ENCODE measurements at regions not wholly inside any gene's neighbourhood (a gene's known extent, or its start where the extent isn't known, plus 50 kb on each side); places are given as distances from the start of the nearest gene placed in this dataset.

- no peak overlapping the region for H3K4me3 ChIP-seq (ENCODE audit: low read length)
- no peak for DNase-seq (ENCODE audit: low read depth)
- TF ChIP-seq CTCF (conservative IDR thresholded peaks at IDR 0.05; ENCODE audit: low read depth, low read length) = no peak
These were observed 132.6 kb downstream of the MRPS6 start for GRCh38 chr21:34205811-34206571.

- TF ChIP-seq CTCF (conservative IDR thresholded peaks at IDR 0.05; ENCODE audit: low read depth, low read length) = no peak
- no peak for DNase-seq (ENCODE audit: low read depth)
- H3K4me3 ChIP-seq (ENCODE audit: low read length) = no peak overlapping the region
These were observed 140.6 kb downstream of the MRPS6 start for GRCh38 chr21:34213959-34214358.

GRCh38 chr21:34215501-34215900 is 142.1 kb downstream of the MRPS6 start:
- H3K4me3 ChIP-seq (ENCODE audit: low read length) = no peak overlapping the region
- TF ChIP-seq CTCF (conservative IDR thresholded peaks at IDR 0.05; ENCODE audit: low read depth, low read length) = no peak
- DNase-seq (ENCODE audit: low read depth) = no peak

GRCh38 chr21:34215911-34216717 is 142.7 kb downstream of the MRPS6 start:
- no peak for TF ChIP-seq CTCF (conservative IDR thresholded peaks at IDR 0.05; ENCODE audit: low read depth, low read length)
- H3K4me3 ChIP-seq (ENCODE audit: low read length) = no peak overlapping the region
- DNase-seq (ENCODE audit: low read depth) = no peak

- no peak for DNase-seq (ENCODE audit: low read depth)
- H3K4me3 ChIP-seq (ENCODE audit: low read length) = no peak overlapping the region
- no peak for TF ChIP-seq CTCF (conservative IDR thresholded peaks at IDR 0.05; ENCODE audit: low read depth, low read length)
These were observed 143.3 kb downstream of the MRPS6 start for GRCh38 chr21:34216718-34217032.

GRCh38 chr21:34217263-34217662 is 143.9 kb downstream of the MRPS6 start:
- no peak for DNase-seq (ENCODE audit: low read depth)
- H3K4me3 ChIP-seq (ENCODE audit: low read length) = no peak overlapping the region
- TF ChIP-seq CTCF (conservative IDR thresholded peaks at IDR 0.05; ENCODE audit: low read depth, low read length) = no peak

All from retinal pigment epithelial cell (primary cell).